Bone marrow (tissue), 2 donors: ENCODE measurements at regions not wholly inside any gene's neighbourhood (a gene's known extent, or its start where the extent isn't known, plus 50 kb on each side); places are given as distances from the start of the nearest gene placed in this dataset.

Experiments
- DNase-seq, 2 donors: peaks; one replicate each; lab custom pipeline; 2025; lab: John Stamatoyannopoulos, UW

- no peak for DNase-seq
Observed at GRCh38 chr7:136174477-136175125, 197.4 kb upstream of the MTPN start.

GRCh38 chr7:136173874-136174273 is 196.7 kb upstream of the MTPN start:
- DNase-seq: no peak

- DNase-seq: no peak
Observed at GRCh38 chr7:136171233-136171632, 194.1 kb upstream of the MTPN start.

GRCh38 chr7:136168821-136169220 is 191.7 kb upstream of the MTPN start:
- no peak for DNase-seq

GRCh38 chr7:136167991-136168390 is 190.8 kb upstream of the MTPN start:
- no peak for DNase-seq

GRCh38 chr7:136166521-136166920 is 189.4 kb upstream of the MTPN start:
- no peak for DNase-seq

GRCh38 chr7:136163340-136163801 is 186.2 kb upstream of the MTPN start:
- DNase-seq: no peak

GRCh38 chr7:136150311-136150710 is 173.2 kb upstream of the MTPN start:
- no peak for DNase-seq

GRCh38 chr7:136148920-136149319 is 171.8 kb upstream of the MTPN start:
- no peak for DNase-seq

GRCh38 chr7:136146925-136147324 is 169.8 kb upstream of the MTPN start:
- DNase-seq: no peak

- no peak for DNase-seq
Observed at GRCh38 chr7:136144182-136144581, 167.0 kb upstream of the MTPN start.

- DNase-seq: no peak
Observed at GRCh38 chr7:136143271-136143670, 166.1 kb upstream of the MTPN start.

- no peak for DNase-seq
Observed at GRCh38 chr7:136142583-136142982, 165.4 kb upstream of the MTPN start.

- DNase-seq: no peak
Observed at GRCh38 chr7:136140469-136140868, 163.3 kb upstream of the MTPN start.

GRCh38 chr7:136139417-136139816 is 162.3 kb upstream of the MTPN start:
- DNase-seq: no peak

- no peak for DNase-seq
Observed at GRCh38 chr7:136138991-136139390, 161.8 kb upstream of the MTPN start.

GRCh38 chr7:136136906-136137454 is 159.8 kb upstream of the MTPN start:
- DNase-seq: no peak

GRCh38 chr7:136134503-136134902 is 157.3 kb upstream of the MTPN start:
- DNase-seq: no peak

- DNase-seq: no peak
Observed at GRCh38 chr7:136133551-136133950, 156.4 kb upstream of the MTPN start.

- DNase-seq: no peak
Observed at GRCh38 chr7:136131304-136131630, 154.1 kb upstream of the MTPN start.

GRCh38 chr7:136130511-136131303 is 153.5 kb upstream of the MTPN start:
- DNase-seq: no peak

- no peak for DNase-seq
Observed at GRCh38 chr7:136128050-136128449, 150.9 kb upstream of the MTPN start.

GRCh38 chr7:136123352-136123751 is 146.2 kb upstream of the MTPN start:
- no peak for DNase-seq
